ENCODE measurements at regions not wholly inside any gene's neighbourhood (a gene's known extent, or its start where the extent isn't known, plus 50 kb on each side); places are given as distances from the start of the nearest gene placed in this dataset.
"Not testable (repeated sequence)": the region's sequence is repeated elsewhere in the genome, so short reads cannot be mapped to it uniquely, and the experiment has no call there.

- Histone ChIP-seq H3K36me3 (ENCODE audit: control insufficient read depth in 1 of 2, insufficient read depth in 2 of 2, low read depth in 1 of 2, low read length in 2 of 2) (no peaks in the 10 kb centered on the region), H3K23ac (ENCODE audit: low read length in 2 of 2) (no peak overlapping the region), H2BK15ac (ENCODE audit: low read depth, poor library complexity, severe bottlenecking) (no peak overlapping the region), H4K91ac (ENCODE audit: low read length) (no peak overlapping the region), H4K8ac (ENCODE audit: low read length) (no peak overlapping the region), H3K18ac (ENCODE audit: low read depth in 1 of 2, low read length in 2 of 2) (no peak overlapping the region), H2AK5ac (ENCODE audit: low read length, severe bottlenecking) (no peak overlapping the region), H3K27ac (ENCODE audit: low read length, poor library complexity, severe bottlenecking) (no peak overlapping the region), H3K27me3 (ENCODE audit: control insufficient read depth in 1 of 2, insufficient read depth in 1 of 2, low read length in 2 of 2) (no peaks in the 10 kb centered on the region), H3K9ac (ENCODE audit: low read length) (no peak overlapping the region), H2BK12ac (ENCODE audit: low read length in 2 of 2) (no peak overlapping the region), H2AFZ (ENCODE audit: low read depth, low read length) (no peak overlapping the region), H2BK120ac (ENCODE audit: low read depth, low read length) (no peak overlapping the region), H3K4me3 (ENCODE audit: insufficient read depth in 1 of 2, low read depth in 1 of 2, low read length in 2 of 2) (no peak overlapping the region), H3K4ac (ENCODE audit: low read depth in 1 of 2, low read length in 2 of 2) (no peak overlapping the region), H3K14ac (ENCODE audit: low read length in 2 of 2) (no peak overlapping the region), H3K4me2 (ENCODE audit: low read length, poor library complexity, severe bottlenecking) (no peak overlapping the region), H3K9me3 (ENCODE audit: control insufficient read depth, low read length) (peaks cover 4% of the 10 kb centered on the region), H2BK5ac (ENCODE audit: low read depth, low read length, poor library complexity, severe bottlenecking) (no peak overlapping the region), H3K79me1 (replicated peaks; ENCODE audit: low read length, poor library complexity, severe bottlenecking) (no peaks in the 10 kb centered on the region), H3K4me1 (ENCODE audit: control insufficient read depth, insufficient read depth, low read depth, low read length) (no peaks in the 10 kb centered on the region)
- no peak for DNase-seq
- 94% methylated on average over 4 of the region's 6 CpGs for WGBS
Measured at GRCh38 chr13:37288057-37288720, 182.7 kb upstream of the CSNK1A1L start.

GRCh38 chr13:37280231-37280630, 174.8 kb upstream of the CSNK1A1L start:
- H3K36me3 ChIP-seq (ENCODE audit: control insufficient read depth in 1 of 2, insufficient read depth in 2 of 2, low read depth in 1 of 2, low read length in 2 of 2); H3K18ac ChIP-seq (ENCODE audit: low read depth in 1 of 2, low read length in 2 of 2); H3K4me3 ChIP-seq (ENCODE audit: insufficient read depth in 1 of 2, low read depth in 1 of 2, low read length in 2 of 2); H2BK12ac ChIP-seq (ENCODE audit: low read length in 2 of 2); H3K9me3 ChIP-seq (ENCODE audit: control insufficient read depth, low read length); DNase-seq; H3K27me3 ChIP-seq (ENCODE audit: control insufficient read depth in 1 of 2, insufficient read depth in 1 of 2, low read length in 2 of 2); H2AFZ ChIP-seq (ENCODE audit: low read depth, low read length); H4K8ac ChIP-seq (ENCODE audit: low read length); H3K9ac ChIP-seq (ENCODE audit: low read length); H3K79me1 ChIP-seq (replicated peaks; ENCODE audit: low read length, poor library complexity, severe bottlenecking); H3K27ac ChIP-seq (ENCODE audit: low read length, poor library complexity, severe bottlenecking); H2BK15ac ChIP-seq (ENCODE audit: low read depth, poor library complexity, severe bottlenecking); H3K4me1 ChIP-seq (ENCODE audit: control insufficient read depth, insufficient read depth, low read depth, low read length); H2BK5ac ChIP-seq (ENCODE audit: low read depth, low read length, poor library complexity, severe bottlenecking); H3K4ac ChIP-seq (ENCODE audit: low read depth in 1 of 2, low read length in 2 of 2); H2AK5ac ChIP-seq (ENCODE audit: low read length, severe bottlenecking); H3K23ac ChIP-seq (ENCODE audit: low read length in 2 of 2); H3K4me2 ChIP-seq (ENCODE audit: low read length, poor library complexity, severe bottlenecking); H3K14ac ChIP-seq (ENCODE audit: low read length in 2 of 2); H4K91ac ChIP-seq (ENCODE audit: low read length); H2BK120ac ChIP-seq (ENCODE audit: low read depth, low read length): not testable (repeated sequence)
- WGBS = 100% methylated on average over 2 of the region's 28 CpGs

- H4K8ac ChIP-seq (ENCODE audit: low read length) = no peak overlapping the region
- 68% methylated on average over 3 of the region's 3 CpGs for WGBS
- H3K27me3 ChIP-seq (ENCODE audit: control insufficient read depth in 1 of 2, insufficient read depth in 1 of 2, low read length in 2 of 2) = no peaks in the 10 kb centered on the region
- H3K18ac ChIP-seq (ENCODE audit: low read depth in 1 of 2, low read length in 2 of 2) = no peak overlapping the region
- H3K36me3 ChIP-seq (ENCODE audit: control insufficient read depth in 1 of 2, insufficient read depth in 2 of 2, low read depth in 1 of 2, low read length in 2 of 2) = no peaks in the 10 kb centered on the region
- H2BK120ac ChIP-seq (ENCODE audit: low read depth, low read length) = no peak overlapping the region
- H3K4me1 ChIP-seq (ENCODE audit: control insufficient read depth, insufficient read depth, low read depth, low read length) = no peaks in the 10 kb centered on the region
- no peak overlapping the region for H3K4me2 ChIP-seq (ENCODE audit: low read length, poor library complexity, severe bottlenecking)
- H3K14ac ChIP-seq (ENCODE audit: low read length in 2 of 2) = no peak overlapping the region
- DNase-seq = no peak
- no peak overlapping the region for H3K23ac ChIP-seq (ENCODE audit: low read length in 2 of 2)
- no peak overlapping the region for H2BK5ac ChIP-seq (ENCODE audit: low read depth, low read length, poor library complexity, severe bottlenecking)
- no peak overlapping the region for H2BK15ac ChIP-seq (ENCODE audit: low read depth, poor library complexity, severe bottlenecking)
- no peak overlapping the region for H3K4ac ChIP-seq (ENCODE audit: low read depth in 1 of 2, low read length in 2 of 2)
- H2AFZ ChIP-seq (ENCODE audit: low read depth, low read length) = no peak overlapping the region
- H4K91ac ChIP-seq (ENCODE audit: low read length) = no peak overlapping the region
- H3K4me3 ChIP-seq (ENCODE audit: insufficient read depth in 1 of 2, low read depth in 1 of 2, low read length in 2 of 2) = no peak overlapping the region
- H3K9ac ChIP-seq (ENCODE audit: low read length) = no peak overlapping the region
- no peak overlapping the region for H2BK12ac ChIP-seq (ENCODE audit: low read length in 2 of 2)
- no peak overlapping the region for H3K27ac ChIP-seq (ENCODE audit: low read length, poor library complexity, severe bottlenecking)
- H2AK5ac ChIP-seq (ENCODE audit: low read length, severe bottlenecking) = no peak overlapping the region
- H3K9me3 ChIP-seq (ENCODE audit: control insufficient read depth, low read length) = peaks cover 4% of the 10 kb centered on the region
- H3K79me1 ChIP-seq (replicated peaks; ENCODE audit: low read length, poor library complexity, severe bottlenecking) = no peaks in the 10 kb centered on the region
Measured at GRCh38 chr13:37277435-37278144, 172.1 kb upstream of the CSNK1A1L start.

- Histone ChIP-seq H3K4me1 (ENCODE audit: control insufficient read depth, insufficient read depth, low read depth, low read length) (no peaks in the 10 kb centered on the region), H3K27ac (ENCODE audit: low read length, poor library complexity, severe bottlenecking) (no peak overlapping the region), H3K9me3 (ENCODE audit: control insufficient read depth, low read length) (peaks cover 4% of the 10 kb centered on the region), H3K4me3 (ENCODE audit: insufficient read depth in 1 of 2, low read depth in 1 of 2, low read length in 2 of 2) (no peak overlapping the region), H2BK120ac (ENCODE audit: low read depth, low read length) (no peak overlapping the region), H2BK5ac (ENCODE audit: low read depth, low read length, poor library complexity, severe bottlenecking) (no peak overlapping the region), H2AK5ac (ENCODE audit: low read length, severe bottlenecking) (no peak overlapping the region), H3K18ac (ENCODE audit: low read depth in 1 of 2, low read length in 2 of 2) (no peak overlapping the region), H4K8ac (ENCODE audit: low read length) (no peak overlapping the region), H3K36me3 (ENCODE audit: control insufficient read depth in 1 of 2, insufficient read depth in 2 of 2, low read depth in 1 of 2, low read length in 2 of 2) (no peaks in the 10 kb centered on the region), H2AFZ (ENCODE audit: low read depth, low read length) (no peak overlapping the region), H3K79me1 (replicated peaks; ENCODE audit: low read length, poor library complexity, severe bottlenecking) (no peaks in the 10 kb centered on the region), H2BK15ac (ENCODE audit: low read depth, poor library complexity, severe bottlenecking) (no peak overlapping the region), H3K4ac (ENCODE audit: low read depth in 1 of 2, low read length in 2 of 2) (no peak overlapping the region), H3K23ac (ENCODE audit: low read length in 2 of 2) (no peak overlapping the region), H3K27me3 (ENCODE audit: control insufficient read depth in 1 of 2, insufficient read depth in 1 of 2, low read length in 2 of 2) (no peaks in the 10 kb centered on the region), H3K4me2 (ENCODE audit: low read length, poor library complexity, severe bottlenecking) (no peak overlapping the region), H3K14ac (ENCODE audit: low read length in 2 of 2) (no peak overlapping the region), H4K91ac (ENCODE audit: low read length) (no peak overlapping the region), H2BK12ac (ENCODE audit: low read length in 2 of 2) (no peak overlapping the region), H3K9ac (ENCODE audit: low read length) (no peak overlapping the region)
- no peak for DNase-seq
- WGBS = 94% methylated on average over 1 of the region's 1 CpG
Measured at GRCh38 chr13:37277007-37277406, 171.5 kb upstream of the CSNK1A1L start.
